ENCODE measurements at regions not wholly inside any gene's neighbourhood (a gene's known extent, or its start where the extent isn't known, plus 50 kb on each side); places are given as distances from the start of the nearest gene placed in this dataset.
A peak's percentile ranks its signal among the peaks of the same experiment; 100 is the strongest.

DNA sequence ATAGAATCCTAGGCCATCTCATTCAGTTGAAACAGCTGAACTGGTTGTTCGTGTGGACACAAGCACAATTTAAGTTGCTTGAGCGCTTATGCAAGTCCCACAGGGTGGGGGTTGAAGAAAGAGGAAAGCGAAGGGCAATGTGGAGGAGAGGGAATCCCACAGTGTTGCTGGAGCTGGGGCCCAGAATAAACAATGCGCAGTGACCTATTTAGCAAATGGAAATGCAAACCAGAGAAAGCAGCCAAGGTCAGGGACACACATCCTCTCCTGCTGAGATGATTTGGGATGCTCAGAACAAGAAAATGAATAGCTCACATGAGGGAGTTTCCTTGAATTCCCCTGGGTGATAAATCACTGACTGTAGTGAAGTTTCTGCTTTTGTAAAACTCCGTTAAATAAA lies 838.3 kb downstream of the TLE4 start:
- Histone ChIP-seq H3K18ac (ENCODE audit: extremely low read depth, low read length) (peak overlapping the region; percentile 72), H2BK15ac (ENCODE audit: low read length) (no peak overlapping the region), H4K8ac (ENCODE audit: extremely low read depth, insufficient read depth, low read length) (no peak overlapping the region), H3K14ac (ENCODE audit: insufficient read length) (no peak overlapping the region), H3K4me3 (ENCODE audit: extremely low read depth in 1 of 4, insufficient read depth in 2 of 4, low read depth in 3 of 4, low read length in 4 of 4) (peak overlapping the region in 2 of 4 experiments; percentile 7 to 33; a peak in 2 of 8 replicates), H3K23me2 (ENCODE audit: low read depth, low read length) (peaks cover 2% of the 10 kb centered on the region; the same call in 1 of the 2 replicates), H2BK120ac (replicated peaks; ENCODE audit: low read depth, low read length) (no peak overlapping the region), H4K91ac (replicated peaks; ENCODE audit: insufficient read length, low read length) (peak overlapping the region; percentile 49), H3K23ac (ENCODE audit: insufficient read length) (no peak overlapping the region), H4K5ac (ENCODE audit: insufficient read length, low read depth, low read length) (no peak overlapping the region), H3K27ac (ENCODE audit: low read depth, low read length) (peak overlapping the region; percentile 37; the same call in 1 of the 2 replicates), H2AFZ (ENCODE audit: low read length) (no peak overlapping the region), H2BK20ac (ENCODE audit: low read length) (peak overlapping the region; percentile 64; the same call in 1 of the 2 replicates), H3K56ac (replicated peaks; ENCODE audit: insufficient read length, low read depth, low read length) (no peak overlapping the region), H3K9me3 (ENCODE audit: insufficient read depth in 2 of 2, low read depth in 1 of 2, low read length in 1 of 2) (peaks cover 27% of the 10 kb centered on the region in 2 experiments), H3K4ac (replicated peaks; ENCODE audit: insufficient read length, low read depth, low read length) (no peak overlapping the region), H2BK5ac (ENCODE audit: low read depth, low read length) (peak overlapping the region; percentile 68; the same call in 1 of the 2 replicates), H3K27me3 (replicated peaks in 1 of 4; ENCODE audit: control insufficient read depth in 3 of 4, extremely low read depth in 1 of 4, insufficient read depth in 3 of 4, low read length in 3 of 4) (no peaks in the 10 kb centered on the region), H2BK12ac (ENCODE audit: low read depth, low read length) (peak overlapping the region; percentile 65; the same call in 1 of the 2 replicates), H2AK5ac (ENCODE audit: low read depth, low read length) (no peak overlapping the region), H4K20me1 (replicated peaks in 1 of 2; ENCODE audit: control insufficient read depth in 1 of 2, insufficient read depth in 2 of 2, low read length in 2 of 2) (no peaks in the 10 kb centered on the region), H3K36me3 (ENCODE audit: control insufficient read depth in 2 of 4, insufficient read depth in 4 of 4, low read length in 3 of 4) (peaks cover 0 to 19% (median 6%) of the 10 kb centered on the region in 4 experiments; a peak in 2 of 8 replicates), H3K4me2 (ENCODE audit: insufficient read depth in 1 of 2, low read depth in 2 of 2, low read length in 2 of 2) (peak overlapping the region; percentile 59 to 60), H3K9ac (replicated peaks in 1 of 4; ENCODE audit: extremely low read depth in 1 of 4, low read depth in 3 of 4, low read length in 3 of 4) (no peak overlapping the region; a peak in 1 of 7 replicates), H3K79me2 (ENCODE audit: control insufficient read depth in 1 of 2, insufficient read depth in 2 of 2, low read length in 2 of 2) (no peaks in the 10 kb centered on the region), H3K4me1 (replicated peaks in 1 of 4; ENCODE audit: control insufficient read depth in 3 of 4, insufficient read depth in 4 of 4, low read length in 3 of 4) (peaks cover 2 to 25% (median 10%) of the 10 kb centered on the region in 4 experiments; a peak in 6 of 7 replicates), H3K79me1 (ENCODE audit: low read depth, low read length) (no peaks in the 10 kb centered on the region)
- FAIRE-seq = peak; percentile 96
- WGBS, 2 experiments (ENCODE audit: extremely low coverage in 1 of 2, insufficient coverage in 1 of 2, insufficient read length in 1 of 2, insufficient replicate concordance in 2 of 2, low coverage in 1 of 2, low lambda C conversion rate in 2 of 2, missing lambda C conversion rate in 1 of 2) = 5% methylated on average over 5 of the region's 5 CpGs; no CpG with 5 or more reads in 1 of the 2 experiments
- DNase-seq (ENCODE audit: low read depth in 1 of 2, low spot score in 2 of 2) = peak; percentile 52 to 64
- CTCF ChIA-PET (ENCODE audit: partially characterized antibody) = interaction anchor here (1.2 kb wide), 1 partner anchor 32 kb away, joined by 3 read pairs; no protein-coding TSS in a partner anchor
- POLR2A ChIA-PET (ENCODE audit: partially characterized antibody) = interaction anchor here (0.7 to 1.2 kb wide), 3 partner anchors 10 to 32 kb away, joined by 3 to 4 read pairs (median 3); no protein-coding TSS in a partner anchor
- TF ChIP-seq EP300 (IDR thresholded peaks at IDR 0.05; ENCODE audit: borderline replicate concordance in 1 of 2, low read depth in 2 of 2, low read length in 2 of 2) (0 out of 3 replicates have a peak, but pooled peaks of 1 of the 2 experiments have one; percentile 36), JUN (IDR thresholded peaks at IDR 0.05; ENCODE audit: low read depth, low read length) (no peak), POU5F1 (IDR thresholded peaks at IDR 0.05; ENCODE audit: low read depth, low read length) (no peak), KDM4A (IDR thresholded peaks at IDR 0.05; ENCODE audit: low read depth, low read length, severe bottlenecking) (no peak), JUND (IDR thresholded peaks at IDR 0.05; ENCODE audit: low read length) (no peak), TCF12 (IDR thresholded peaks at IDR 0.05; ENCODE audit: low read depth, low read length) (no peak), SRF (IDR thresholded peaks at IDR 0.05; ENCODE audit: low read depth, low read length) (no peak), HDAC6 (IDR thresholded peaks at IDR 0.05; ENCODE audit: low read depth, low read length) (no peak), PHF8 (conservative IDR thresholded peaks at IDR 0.05; ENCODE audit: low read depth, low read length) (no peak), HDAC2 (IDR thresholded peaks at IDR 0.05; ENCODE audit: borderline replicate concordance in 1 of 2, low read depth in 2 of 2, low read length in 2 of 2) (peak in 1 of 2 experiments; percentile 90; a peak in 1 of 4 replicates), BRCA1 (IDR thresholded peaks at IDR 0.05; ENCODE audit: low read depth, low read length) (no peak), RXRA (IDR thresholded peaks at IDR 0.05; ENCODE audit: insufficient read depth, low read depth, low read length) (no peak)
- TF ChIP-seq, protein P1, sequence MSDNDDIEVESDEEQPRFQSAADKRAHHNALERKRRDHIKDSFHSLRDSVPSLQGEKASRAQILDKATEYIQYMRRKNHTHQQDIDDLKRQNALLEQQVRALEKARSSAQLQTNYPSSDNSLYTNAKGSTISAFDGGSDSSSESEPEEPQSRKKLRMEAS (IDR thresholded peaks at IDR 0.05) = no peak
